Upper lobe of left lung (tissue), 6 donors: ENCODE measurements at regions not wholly inside any gene's neighbourhood (a gene's known extent, or its start where the extent isn't known, plus 50 kb on each side); places are given as distances from the start of the nearest gene placed in this dataset.

ENCODE experiments used
- ATAC-seq, 2 donors: fragments of 200-7000 bp; cut with Tn5 transposase; one replicate each; pipeline ENCODE4 v1.9.1; 2022; ENCODE audit warnings: mild to moderate bottlenecking in 2 of 2, moderate library complexity in 2 of 2; ENCODE audit not compliant: low FRiP score in 2 of 2
- DNase-seq, 2 donors: peaks; one replicate each; pipeline ENCODE4 v3.0.0-alpha.2; 2019 to 2020
- H3K27ac ChIP-seq, 4 donors: fragments of 200-600 bp; sonication (generic); one replicate each; pipeline ENCODE4 v1.5.1; 2016 to 2019
- H3K27me3 ChIP-seq, 4 donors: fragments of 200-600 bp; sonication (generic); one replicate each; pipeline ENCODE4 v1.5.1; 2017 to 2019
- H3K36me3 ChIP-seq, 4 donors: fragments of 200-600 bp; sonication (generic); one replicate each; pipeline ENCODE4 v1.5.1; 2016 to 2019
- H3K4me1 ChIP-seq, 4 donors: fragments of 200-600 bp; sonication (generic); one replicate each; pipeline ENCODE4 v1.5.1; 2018 to 2019
- H3K4me3 ChIP-seq, 4 donors: fragments of 200-600 bp; sonication (generic); one replicate each; pipeline ENCODE4 v1.5.1; 2017 to 2019; ENCODE audit warnings: mild to moderate bottlenecking in 2 of 4, moderate library complexity in 1 of 4
- H3K9me3 ChIP-seq, 4 donors: fragments of 200-600 bp; sonication (generic); one replicate each; pipeline ENCODE4 v1.5.1; 2018 to 2019
- EP300 ChIP-seq, 4 donors: sonication (generic); formaldehyde crosslinking; IDR thresholded peaks; one replicate each; pipeline ENCODE4 v1.5.1; 2017; ENCODE audit warnings: antibody characterized with exemption in 4 of 4, control low read depth in 2 of 4
- POLR2A ChIP-seq, 4 donors: fragments of 450-650 bp; IDR thresholded peaks; one replicate each; pipeline ENCODE4 v1.5.1; 2016 to 2017; ENCODE audit warnings: antibody characterized with exemption in 4 of 4, mild to moderate bottlenecking in 2 of 4
- POLR2AphosphoS5 ChIP-seq, 2 donors: sonication (generic); formaldehyde crosslinking; IDR thresholded peaks; one replicate each; pipeline ENCODE4 v1.5.1; 2017; ENCODE audit warnings: antibody characterized with exemption in 2 of 2
- WGBS, 2 donors: methylation state at CpG; one replicate each; pipeline ENCODE4 v1.1.5; 2017 to 2018; 5-methylcytosine and 5-hydroxymethylcytosine counted together
- TF ChIP-seq, protein P1 (sequence below), 6 experiments: fragments of 450-650 bp in 4 of 6; fragments of 200-600 bp in 2 of 6; sonication (generic) in 2 of 6; IDR thresholded peaks; one replicate each; pipeline ENCODE4 v1.5.1; 2016 to 2019; ENCODE audit warnings: antibody characterized with exemption in 6 of 6
- donor health status: DM: no; HTN: no; CAD: no; lungs with moderate emphysema.
- donor health status: DM: no; HTN: yes; CAD: no; lungs with severe emphysema.

DNA sequence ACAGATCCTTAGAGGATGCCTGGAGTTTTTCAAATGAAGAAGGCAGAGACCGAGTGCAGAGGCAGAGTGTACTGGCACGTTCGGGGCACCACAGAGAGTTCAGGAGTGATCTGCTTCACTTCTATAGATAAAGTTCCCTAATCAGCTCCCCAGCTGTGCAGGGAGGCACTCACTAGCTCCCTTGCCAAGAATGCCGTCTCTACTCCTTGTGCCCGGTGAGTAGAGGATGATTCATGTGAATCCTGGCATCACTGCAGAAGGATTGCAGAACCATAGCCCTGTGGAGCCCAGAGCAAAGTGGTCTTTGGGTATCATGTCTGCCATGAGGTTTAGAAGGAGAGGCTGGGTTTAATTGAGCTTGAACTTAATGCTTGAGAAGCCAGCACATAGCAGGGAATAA lies 510.1 kb upstream of the RAB6C start:
- no peak overlapping the region for H3K27ac ChIP-seq
- no peaks in the 10 kb centered on the region for H3K9me3 ChIP-seq
- no peaks in the 10 kb centered on the region for H3K4me1 ChIP-seq
- no peak for ATAC-seq
- no peak for DNase-seq
- WGBS, 2 donors, result 81 to 83% methylated on average over 4 to 5 of the region's 5 CpGs
- H3K27me3 ChIP-seq, result no peaks in the 10 kb centered on the region
- TF ChIP-seq, protein P1, sequence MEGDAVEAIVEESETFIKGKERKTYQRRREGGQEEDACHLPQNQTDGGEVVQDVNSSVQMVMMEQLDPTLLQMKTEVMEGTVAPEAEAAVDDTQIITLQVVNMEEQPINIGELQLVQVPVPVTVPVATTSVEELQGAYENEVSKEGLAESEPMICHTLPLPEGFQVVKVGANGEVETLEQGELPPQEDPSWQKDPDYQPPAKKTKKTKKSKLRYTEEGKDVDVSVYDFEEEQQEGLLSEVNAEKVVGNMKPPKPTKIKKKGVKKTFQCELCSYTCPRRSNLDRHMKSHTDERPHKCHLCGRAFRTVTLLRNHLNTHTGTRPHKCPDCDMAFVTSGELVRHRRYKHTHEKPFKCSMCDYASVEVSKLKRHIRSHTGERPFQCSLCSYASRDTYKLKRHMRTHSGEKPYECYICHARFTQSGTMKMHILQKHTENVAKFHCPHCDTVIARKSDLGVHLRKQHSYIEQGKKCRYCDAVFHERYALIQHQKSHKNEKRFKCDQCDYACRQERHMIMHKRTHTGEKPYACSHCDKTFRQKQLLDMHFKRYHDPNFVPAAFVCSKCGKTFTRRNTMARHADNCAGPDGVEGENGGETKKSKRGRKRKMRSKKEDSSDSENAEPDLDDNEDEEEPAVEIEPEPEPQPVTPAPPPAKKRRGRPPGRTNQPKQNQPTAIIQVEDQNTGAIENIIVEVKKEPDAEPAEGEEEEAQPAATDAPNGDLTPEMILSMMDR (IDR thresholded peaks at IDR 0.05), result no peak
- TF ChIP-seq POLR2A (IDR thresholded peaks at IDR 0.05), result no peak
- TF ChIP-seq EP300 (IDR thresholded peaks at IDR 0.05), result no peak
- TF ChIP-seq POLR2AphosphoS5 (IDR thresholded peaks at IDR 0.05), result no peak
- no peaks in the 10 kb centered on the region for H3K36me3 ChIP-seq
- H3K4me3 ChIP-seq, result no peak overlapping the region

DNA sequence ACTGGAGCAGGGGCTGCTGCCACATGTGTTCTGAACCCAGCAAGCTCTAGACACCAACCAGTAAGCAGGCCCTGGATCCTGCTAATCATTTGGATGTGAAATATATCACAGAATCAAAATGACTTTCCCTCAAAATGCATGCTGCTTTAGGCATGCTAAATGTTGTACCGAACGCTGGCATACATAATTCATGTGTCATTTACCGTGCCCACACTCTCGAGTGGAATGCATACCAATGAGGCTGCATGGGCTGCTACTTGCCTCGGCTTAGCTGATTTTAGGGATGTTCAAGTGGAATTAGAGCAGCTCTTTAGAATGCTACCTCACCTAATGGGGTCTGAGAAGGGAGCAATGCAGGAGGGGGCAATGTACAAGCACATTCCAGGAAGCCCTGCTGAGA lies 509.6 kb upstream of the RAB6C start:
- no peak for ATAC-seq
- 83 to 86% methylated on average over 5 of the region's 5 CpGs for WGBS, 2 donors

DNA sequence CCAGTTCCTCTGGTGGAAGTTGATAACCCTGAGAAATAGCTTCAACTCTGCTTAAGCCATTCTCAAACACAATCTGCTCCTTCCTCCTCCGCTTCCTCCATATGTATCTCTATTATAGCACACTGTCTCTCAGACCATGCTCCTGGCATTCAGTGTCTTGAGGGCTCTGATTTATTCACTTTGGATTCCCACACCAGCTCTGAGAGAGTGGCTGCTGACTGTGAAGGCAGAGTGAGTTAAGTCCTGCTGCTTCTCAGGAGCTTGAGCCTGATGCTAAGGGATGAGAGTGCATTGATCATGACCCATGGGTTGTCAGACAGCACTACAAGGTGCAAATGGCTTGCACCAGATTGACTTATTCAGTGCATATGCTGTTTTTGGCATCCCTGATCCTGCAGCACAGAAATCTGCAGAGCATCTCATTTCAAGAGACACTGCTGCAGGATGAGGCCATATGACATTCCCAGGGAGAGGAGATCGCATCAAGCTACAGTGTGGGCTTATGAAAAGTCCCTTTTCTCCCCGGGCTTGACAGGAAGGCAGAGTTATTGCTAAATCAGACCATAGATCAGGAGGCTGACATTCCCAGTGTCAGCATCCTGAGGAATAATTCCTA lies 500.5 kb upstream of the RAB6C start:
- 67 to 72% methylated on average over 3 of the region's 3 CpGs for WGBS, 2 donors
- H3K4me1 ChIP-seq, result no peaks in the 10 kb centered on the region
- no peak overlapping the region for H3K27ac ChIP-seq
- H3K36me3 ChIP-seq, result no peaks in the 10 kb centered on the region
- no peaks in the 10 kb centered on the region for H3K9me3 ChIP-seq
- ATAC-seq (no peak), DNase-seq (no peak)
- H3K27me3 ChIP-seq, result no peaks in the 10 kb centered on the region
- TF ChIP-seq POLR2AphosphoS5 (IDR thresholded peaks at IDR 0.05) (no peak), EP300 (IDR thresholded peaks at IDR 0.05) (no peak), POLR2A (IDR thresholded peaks at IDR 0.05) (no peak)
- TF ChIP-seq, protein P1 (IDR thresholded peaks at IDR 0.05), result no peak
- no peak overlapping the region for H3K4me3 ChIP-seq

More for the DNA sequence above, 509.6 kb upstream of the RAB6C start:
- H3K4me3 ChIP-seq, result no peak overlapping the region
- no peaks in the 10 kb centered on the region for H3K36me3 ChIP-seq
- no peaks in the 10 kb centered on the region for H3K27me3 ChIP-seq
- TF ChIP-seq POLR2AphosphoS5 (IDR thresholded peaks at IDR 0.05) (no peak), POLR2A (IDR thresholded peaks at IDR 0.05) (no peak), EP300 (IDR thresholded peaks at IDR 0.05) (no peak)
- TF ChIP-seq, protein P1 (IDR thresholded peaks at IDR 0.05), result no peak
- no peak overlapping the region for H3K27ac ChIP-seq
- H3K9me3 ChIP-seq, result no peaks in the 10 kb centered on the region
- no peaks in the 10 kb centered on the region for H3K4me1 ChIP-seq
- no peak for DNase-seq

DNA sequence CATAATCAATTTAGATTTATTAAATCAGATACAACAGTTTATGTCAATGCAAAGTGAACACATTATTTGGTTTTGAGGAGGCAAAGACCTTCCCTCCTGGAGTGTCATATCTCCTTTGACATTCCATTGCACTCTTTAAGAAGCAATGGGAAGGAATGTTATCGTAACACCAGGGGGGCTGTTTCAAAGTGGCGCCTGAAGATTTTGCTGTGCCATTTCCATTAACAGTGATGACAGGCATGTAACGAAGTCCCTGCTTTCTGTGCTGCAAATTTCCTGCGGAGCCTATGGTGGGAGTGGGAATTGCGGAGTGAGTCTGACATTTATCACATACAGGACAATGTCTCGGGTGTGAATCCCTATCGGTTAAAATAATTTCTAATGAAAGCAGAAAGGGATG lies 499.6 kb upstream of the RAB6C start:
- Histone ChIP-seq H3K9me3 (no peaks in the 10 kb centered on the region), H3K4me1 (no peaks in the 10 kb centered on the region), H3K27ac (no peak overlapping the region), H3K36me3 (no peaks in the 10 kb centered on the region), H3K4me3 (no peak overlapping the region), H3K27me3 (no peaks in the 10 kb centered on the region)
- DNase-seq (no peak), ATAC-seq (no peak)
- TF ChIP-seq, protein P1 (IDR thresholded peaks at IDR 0.05), result no peak
- TF ChIP-seq EP300 (IDR thresholded peaks at IDR 0.05), result no peak
- TF ChIP-seq POLR2AphosphoS5 (IDR thresholded peaks at IDR 0.05), result no peak
- TF ChIP-seq POLR2A (IDR thresholded peaks at IDR 0.05), result no peak
- 53 to 64% methylated on average over 7 of the region's 7 CpGs for WGBS, 2 donors

DNA sequence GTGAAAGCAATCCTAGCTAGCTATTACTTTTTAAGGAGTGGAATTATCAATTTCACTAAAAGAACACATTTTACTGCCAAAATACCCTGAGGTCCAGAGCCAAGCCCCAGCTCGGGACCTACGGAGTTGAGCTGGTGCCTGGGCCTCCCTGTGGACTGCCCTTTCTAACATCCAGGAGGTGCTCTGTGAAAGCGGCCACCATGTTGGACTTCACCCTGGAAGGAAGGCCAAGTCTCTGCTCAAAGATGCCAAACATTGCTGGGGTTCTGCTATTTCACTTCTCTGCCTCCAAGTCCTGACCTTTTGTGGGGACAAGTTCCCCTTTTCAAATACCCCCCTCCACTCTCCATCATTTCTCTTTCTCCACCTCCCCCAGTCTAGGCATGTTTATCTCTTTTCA lies 498.7 kb upstream of the RAB6C start:
- Histone ChIP-seq H3K36me3 (no peaks in the 10 kb centered on the region), H3K27me3 (no peaks in the 10 kb centered on the region), H3K27ac (no peak overlapping the region), H3K4me1 (no peaks in the 10 kb centered on the region), H3K9me3 (no peaks in the 10 kb centered on the region), H3K4me3 (no peak overlapping the region)
- ATAC-seq (no peak), DNase-seq (no peak)
- TF ChIP-seq, protein P1 (IDR thresholded peaks at IDR 0.05), result no peak
- no peak for TF ChIP-seq EP300 (IDR thresholded peaks at IDR 0.05)
- no peak for TF ChIP-seq POLR2A (IDR thresholded peaks at IDR 0.05)
- no peak for TF ChIP-seq POLR2AphosphoS5 (IDR thresholded peaks at IDR 0.05)
- 65 to 85% methylated on average over 3 of the region's 3 CpGs for WGBS, 2 donors
